GM12865 (cell line): ENCODE measurements at regions not wholly inside any gene's neighbourhood (a gene's known extent, or its start where the extent isn't known, plus 50 kb on each side); places are given as distances from the start of the nearest gene placed in this dataset.

Source experiments
- DNase-seq: peaks from one replicate; pipeline ENCODE4 v3.0.0; 2010; ENCODE audit warnings: low read depth
- H3K4me3 ChIP-seq: 2 replicates; pipeline ENCODE4 v1.5.1; 2011; ENCODE audit warnings: mild to moderate bottlenecking, low read depth, low read length, control low read depth
- TF ChIP-seq, protein P1 (sequence below): IDR thresholded peaks from 2 replicates; pipeline ENCODE4 v1.5.1; 2011; ENCODE audit warnings: low read length, control low read depth, low read depth, inconsistent platforms; ENCODE audit not compliant: insufficient read depth; ENCODE audit errors: missing control alignments

DNA sequence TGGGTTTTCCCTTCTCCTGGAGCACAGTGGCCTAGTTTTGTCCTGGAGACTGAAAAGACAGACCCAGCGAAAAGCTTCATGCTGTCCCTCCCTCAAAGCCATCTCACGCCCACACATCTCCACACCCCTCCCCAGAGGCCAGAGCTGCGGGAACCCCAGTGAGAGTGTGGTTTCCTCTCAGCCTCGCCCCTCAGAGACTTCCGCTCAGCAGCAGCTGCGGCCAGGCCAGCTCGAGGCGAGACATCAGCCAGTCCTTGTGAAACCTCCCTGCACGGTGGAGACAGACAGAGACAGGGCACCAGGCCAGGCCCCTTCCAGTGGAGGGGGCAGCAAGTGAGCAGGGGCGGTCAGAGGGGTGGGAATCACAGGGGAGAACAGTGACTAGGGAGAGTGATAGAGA lies 77.0 kb upstream of the TNRC6C start:
- DNase-seq, result peak; percentile 93
- TF ChIP-seq, protein P1, sequence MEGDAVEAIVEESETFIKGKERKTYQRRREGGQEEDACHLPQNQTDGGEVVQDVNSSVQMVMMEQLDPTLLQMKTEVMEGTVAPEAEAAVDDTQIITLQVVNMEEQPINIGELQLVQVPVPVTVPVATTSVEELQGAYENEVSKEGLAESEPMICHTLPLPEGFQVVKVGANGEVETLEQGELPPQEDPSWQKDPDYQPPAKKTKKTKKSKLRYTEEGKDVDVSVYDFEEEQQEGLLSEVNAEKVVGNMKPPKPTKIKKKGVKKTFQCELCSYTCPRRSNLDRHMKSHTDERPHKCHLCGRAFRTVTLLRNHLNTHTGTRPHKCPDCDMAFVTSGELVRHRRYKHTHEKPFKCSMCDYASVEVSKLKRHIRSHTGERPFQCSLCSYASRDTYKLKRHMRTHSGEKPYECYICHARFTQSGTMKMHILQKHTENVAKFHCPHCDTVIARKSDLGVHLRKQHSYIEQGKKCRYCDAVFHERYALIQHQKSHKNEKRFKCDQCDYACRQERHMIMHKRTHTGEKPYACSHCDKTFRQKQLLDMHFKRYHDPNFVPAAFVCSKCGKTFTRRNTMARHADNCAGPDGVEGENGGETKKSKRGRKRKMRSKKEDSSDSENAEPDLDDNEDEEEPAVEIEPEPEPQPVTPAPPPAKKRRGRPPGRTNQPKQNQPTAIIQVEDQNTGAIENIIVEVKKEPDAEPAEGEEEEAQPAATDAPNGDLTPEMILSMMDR, result no peak
- no peak overlapping the region for H3K4me3 ChIP-seq

GRCh38 chr17:77882040-77882439 lies 76.5 kb upstream of the TNRC6C start:
- DNase-seq, result no peak
- no peak overlapping the region for H3K4me3 ChIP-seq
- TF ChIP-seq, protein P1, result no peak

DNA sequence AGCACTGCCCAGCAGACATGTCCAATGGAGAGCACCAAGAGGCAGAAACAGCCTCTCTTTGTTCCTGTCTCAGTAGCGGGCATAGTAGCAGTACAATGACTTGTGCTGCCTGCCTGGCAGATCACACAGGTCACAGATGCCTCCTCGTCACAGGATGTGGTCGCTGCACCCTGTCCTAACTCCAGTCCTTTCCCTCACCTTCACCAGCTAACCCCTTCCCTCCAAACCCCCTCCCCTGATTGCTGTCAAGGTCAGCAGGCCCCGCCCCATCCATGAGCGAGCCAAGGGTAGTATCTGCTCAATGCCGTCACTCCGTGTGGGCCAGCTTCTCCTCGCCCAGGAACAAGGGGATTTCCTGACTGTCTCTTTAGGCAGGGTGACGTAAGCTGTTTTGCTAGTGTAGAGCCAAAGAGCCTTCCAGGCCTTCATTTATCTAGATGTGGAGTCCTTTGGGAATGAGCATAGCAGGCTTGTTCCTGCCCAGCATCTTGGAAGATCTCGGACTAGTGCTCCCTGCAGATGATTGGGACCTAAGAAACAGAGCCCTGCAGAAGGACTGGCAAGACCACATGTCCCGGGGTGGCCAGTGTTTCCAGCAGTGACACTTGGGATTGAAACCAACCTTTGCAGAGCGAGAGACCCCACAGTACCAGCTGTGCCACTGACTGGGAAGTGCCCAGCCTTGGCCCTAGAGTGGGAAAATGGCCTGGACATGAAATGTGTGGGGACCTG lies 75.9 kb upstream of the TNRC6C start:
- peak; percentile 69 for DNase-seq
- TF ChIP-seq, protein P1, result no peak
- no peak overlapping the region for H3K4me3 ChIP-seq

DNA sequence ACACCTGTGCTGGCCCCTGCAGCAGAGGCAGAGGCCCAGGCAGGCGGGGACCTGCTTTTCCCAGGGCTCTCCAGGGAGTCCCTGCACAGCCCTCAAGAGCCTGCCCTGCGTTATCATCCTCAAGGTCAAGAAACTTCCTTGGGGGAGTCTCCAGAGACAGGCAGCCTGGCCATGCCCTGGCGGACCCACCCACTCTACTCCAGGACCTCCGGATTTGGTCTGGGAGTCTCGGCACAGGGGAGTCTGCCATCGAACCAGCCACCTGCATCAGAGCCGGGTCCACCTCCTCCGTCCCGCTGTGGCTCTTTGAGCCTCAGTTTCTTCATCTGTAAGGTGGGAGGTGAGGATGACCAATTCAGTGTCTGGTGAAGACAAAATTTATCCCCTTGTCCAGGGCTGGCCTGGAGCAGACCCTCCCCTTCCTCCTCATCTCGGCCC lies 75.3 kb upstream of the TNRC6C start:
- no peak for DNase-seq
- TF ChIP-seq, protein P1, result no peak
- H3K4me3 ChIP-seq, result no peak overlapping the region

DNA sequence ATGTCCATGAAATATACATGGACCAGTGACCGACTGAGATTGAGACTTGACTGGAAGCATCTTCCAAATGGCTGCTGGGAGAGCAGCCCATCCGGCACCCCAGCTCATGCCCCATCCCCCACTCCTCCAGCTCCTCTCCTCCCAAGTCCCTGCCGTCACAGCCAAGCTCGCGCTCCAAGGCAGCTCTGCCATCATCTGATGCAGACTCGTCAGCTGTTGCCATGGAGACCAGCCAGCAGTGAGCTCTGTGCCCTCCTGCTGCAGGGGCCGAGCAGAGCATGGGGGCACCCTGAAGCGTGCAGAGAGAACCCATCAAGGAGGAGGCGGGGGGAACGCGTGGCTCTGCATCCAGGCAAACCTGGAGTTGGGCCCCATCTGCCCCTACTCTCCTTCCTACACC lies 74.5 kb upstream of the TNRC6C start:
- no peak for DNase-seq
- TF ChIP-seq, protein P1, result no peak
- H3K4me3 ChIP-seq, result no peak overlapping the region

DNA sequence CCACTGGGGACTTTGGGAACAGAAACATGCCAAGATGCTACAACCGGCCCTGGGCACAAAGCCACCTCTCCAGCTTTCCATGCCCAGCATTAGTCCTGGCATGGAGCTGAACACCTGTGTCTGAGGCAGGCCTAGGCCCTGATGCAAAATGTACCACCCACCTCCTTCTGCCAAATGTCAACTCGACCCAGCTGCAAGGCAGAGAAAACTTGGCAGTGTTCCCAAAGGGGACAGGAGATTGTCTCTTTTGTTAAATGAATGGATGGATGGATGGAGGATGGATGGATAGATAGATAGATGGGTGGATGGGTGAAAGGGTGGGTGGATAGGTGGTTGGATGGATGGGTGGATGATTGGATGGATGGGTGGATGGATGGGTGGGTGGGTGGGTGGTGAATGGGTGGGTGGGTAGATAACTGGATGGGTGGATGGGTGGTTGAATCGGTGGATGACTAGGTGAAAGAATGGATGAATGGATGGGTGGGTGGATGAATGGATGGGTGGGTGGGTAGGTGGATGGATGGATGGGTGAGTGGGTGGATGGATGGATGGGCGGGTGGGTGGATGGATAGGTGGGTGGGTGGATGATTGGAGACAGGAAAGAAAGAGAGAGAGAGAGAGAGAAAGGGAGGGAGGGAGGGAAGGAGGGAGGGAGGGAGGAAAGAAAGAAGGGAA lies 73.4 kb upstream of the TNRC6C start:
- H3K4me3 ChIP-seq, result no peak overlapping the region
- TF ChIP-seq, protein P1, result no peak
- no peak for DNase-seq
